Stimulated activated CD4-positive, alpha-beta T cell treated with anti-CD3 and anti-CD28 coated beads, TNF-alpha, amount 100 ng/mL, for 4 hours (primary cell): ENCODE measurements at regions not wholly inside any gene's neighbourhood (a gene's known extent, or its start where the extent isn't known, plus 50 kb on each side); places are given as distances from the start of the nearest gene placed in this dataset.
"Not testable (repeated sequence)": the region's sequence is repeated elsewhere in the genome, so short reads cannot be mapped to it uniquely, and the experiment has no call there.

Experiments
- DNase-seq, 3 experiments: peaks; one replicate each; pipeline ENCODE4 v3.0.0-alpha.2; 2020; ENCODE audit warnings: low read depth in 3 of 3

DNA sequence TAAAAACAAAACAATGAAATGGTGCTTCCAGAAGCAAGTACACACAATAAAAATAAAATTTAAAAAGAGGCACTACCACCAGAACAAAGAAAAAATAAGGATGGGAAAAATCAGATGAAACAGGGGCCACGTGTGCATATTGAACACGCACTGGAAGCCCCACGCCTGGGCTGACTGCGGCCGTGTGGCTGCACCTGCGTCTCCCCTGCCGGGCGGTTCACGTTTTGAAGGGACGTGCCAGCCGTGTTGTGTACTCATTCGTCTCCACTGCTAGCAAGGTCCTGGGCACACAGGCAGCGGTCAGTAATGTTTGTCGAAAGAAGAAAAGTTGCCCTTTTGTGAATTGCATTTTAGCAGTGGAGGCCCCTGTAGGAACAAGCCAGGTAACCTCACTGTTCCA, 255.9 kb upstream of the RNF32 start:
- no peak for DNase-seq

DNA sequence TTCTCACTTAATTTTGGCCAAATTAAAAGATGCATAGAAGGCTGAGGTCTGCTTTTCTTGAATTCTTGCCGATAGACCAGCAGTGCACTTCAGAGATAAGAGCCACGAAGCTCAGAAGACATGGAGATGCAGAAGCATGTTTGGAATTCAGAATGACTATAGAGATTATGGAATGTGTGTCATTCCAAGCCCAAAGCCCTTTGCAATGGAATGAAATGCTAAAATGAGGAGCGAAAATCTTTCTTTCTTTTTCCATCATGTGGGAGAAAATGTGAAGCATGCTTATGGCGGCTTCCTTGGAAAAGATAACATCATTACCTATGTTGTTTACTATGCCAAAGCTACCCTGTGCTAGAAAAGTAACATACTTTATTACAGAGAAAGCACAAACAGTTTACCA, 257.0 kb upstream of the RNF32 start:
- DNase-seq = no peak

DNA sequence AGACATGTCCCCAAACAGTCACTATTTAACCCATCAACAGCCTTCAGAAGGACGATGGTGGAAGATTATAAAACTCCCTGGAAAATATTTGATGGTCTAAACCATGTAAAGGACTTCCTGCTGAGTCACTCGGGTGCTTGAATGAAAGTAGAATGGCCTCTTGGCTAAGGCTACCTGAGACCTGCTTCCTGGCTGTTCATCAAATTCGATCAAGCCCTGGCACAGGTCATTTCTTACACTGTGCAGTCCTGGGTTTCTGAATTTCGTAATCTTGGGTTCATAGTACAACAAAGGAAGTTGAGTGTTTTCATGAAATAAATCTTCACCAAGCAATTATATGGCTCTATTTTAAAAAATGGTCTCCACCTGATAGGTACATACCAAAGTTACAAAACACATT, 260.3 kb upstream of the RNF32 start:
- no peak for DNase-seq

DNA sequence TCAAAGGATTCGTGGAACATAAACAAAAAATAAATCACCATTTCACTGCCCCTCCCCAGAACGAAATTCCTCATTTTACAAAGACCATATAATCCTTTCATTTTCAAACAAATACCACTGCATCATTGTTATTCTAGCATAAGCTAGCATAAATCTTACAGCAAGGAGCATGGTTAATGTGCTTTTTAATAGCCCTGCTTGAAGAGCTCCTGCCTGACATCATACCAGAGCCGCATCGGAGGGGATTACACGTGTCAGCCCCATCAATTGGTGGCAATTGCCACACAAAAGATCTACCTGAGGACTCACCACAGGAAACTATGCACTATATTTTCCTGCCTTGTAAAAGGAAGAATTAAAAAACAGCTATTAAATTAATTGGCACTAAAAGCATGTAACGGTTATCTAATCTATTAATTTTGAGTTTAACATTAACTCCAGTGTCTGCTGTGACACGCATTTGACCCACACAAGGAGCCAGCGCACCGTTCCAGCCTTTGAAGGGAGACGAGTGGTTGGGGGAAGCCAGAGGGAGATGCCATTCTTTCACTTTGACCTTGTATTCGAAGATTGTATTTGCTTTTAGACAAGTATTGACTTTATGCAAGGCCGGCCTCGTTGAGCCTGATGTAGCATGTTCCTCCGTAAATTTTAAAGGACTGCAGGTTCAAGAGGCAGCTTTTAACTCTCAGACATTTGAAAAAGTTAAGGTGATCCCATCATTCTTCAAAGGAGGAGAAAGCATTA, 261.1 kb upstream of the RNF32 start:
- no peak for DNase-seq

DNA sequence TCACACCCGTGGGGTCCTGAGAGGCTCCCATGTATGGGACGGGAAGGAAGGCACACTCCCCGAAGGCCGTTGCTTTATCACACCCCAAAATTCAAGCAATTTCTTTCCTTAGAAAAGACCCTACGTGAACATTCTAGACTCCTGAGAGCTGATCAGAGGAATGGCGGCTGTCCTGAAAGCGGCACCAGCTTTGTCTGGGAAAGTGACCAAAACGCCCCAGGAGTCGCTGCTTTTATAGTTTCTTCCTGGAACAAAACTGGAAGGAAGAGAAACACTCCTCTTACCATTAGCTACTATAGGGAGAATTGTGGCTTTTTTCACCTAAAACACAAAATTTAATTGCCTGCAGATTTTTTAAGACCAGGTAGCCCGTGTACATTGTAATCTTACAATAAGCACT, 261.8 kb upstream of the RNF32 start:
- no peak for DNase-seq

DNA sequence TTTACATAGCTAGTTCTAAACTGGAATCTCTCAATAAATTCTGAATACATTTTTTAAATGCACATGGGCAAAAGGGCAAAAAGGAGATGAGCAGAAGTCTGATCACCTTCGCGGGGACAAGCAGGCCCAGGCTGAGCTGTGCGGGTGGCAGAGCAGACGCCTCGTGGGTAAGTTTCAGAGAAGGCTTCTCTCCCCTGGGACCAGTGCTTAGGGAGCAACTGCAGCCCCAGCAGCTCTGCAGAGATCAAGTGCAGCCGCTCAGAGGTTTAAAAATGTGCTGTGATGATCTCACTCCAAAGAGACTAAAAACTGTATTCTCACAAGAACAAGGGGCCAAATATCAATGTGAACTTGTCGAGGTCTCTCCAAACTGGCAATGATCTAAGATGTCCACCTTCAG, 264.3 kb upstream of the RNF32 start:
- DNase-seq = no peak

DNA sequence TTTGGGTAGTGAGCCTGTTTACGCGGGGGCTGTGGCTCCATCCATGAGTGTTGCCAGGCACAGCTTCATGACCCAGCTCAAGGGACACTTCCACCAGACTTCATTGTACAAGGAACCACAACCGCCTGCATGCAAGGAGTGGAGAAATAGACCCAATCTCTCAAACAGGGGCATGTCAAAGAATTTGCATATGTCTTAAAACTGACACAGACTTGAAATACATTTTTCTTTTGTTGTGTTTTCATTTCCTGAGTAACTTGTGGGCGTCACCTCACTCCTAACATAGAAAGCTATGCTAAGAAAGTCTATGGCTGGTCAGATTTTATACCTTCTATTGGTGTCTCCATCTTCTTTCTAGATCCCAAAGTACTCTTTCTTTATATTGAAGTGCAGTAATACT, 266.2 kb upstream of the RNF32 start:
- no peak for DNase-seq

DNA sequence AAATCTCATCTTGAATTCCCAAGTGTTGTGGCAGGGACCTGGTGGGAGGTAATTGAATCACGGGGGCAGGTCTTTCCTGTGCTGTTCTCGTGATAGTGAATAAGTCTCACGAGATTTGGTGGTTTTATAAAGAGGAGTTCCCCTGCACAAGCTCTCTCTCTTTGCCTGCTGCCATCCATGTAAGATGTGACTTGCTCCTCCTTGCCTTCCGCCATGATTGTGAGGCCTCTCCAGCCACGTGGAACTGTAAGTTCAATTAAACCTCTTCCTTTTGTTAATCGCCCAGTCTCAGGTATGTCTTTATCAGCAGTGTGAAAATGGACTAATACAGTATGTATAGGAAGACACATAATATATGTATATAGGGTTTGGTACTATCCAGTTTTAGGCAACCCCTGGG, 270.6 kb upstream of the RNF32 start:
- not testable (repeated sequence) for DNase-seq

DNA sequence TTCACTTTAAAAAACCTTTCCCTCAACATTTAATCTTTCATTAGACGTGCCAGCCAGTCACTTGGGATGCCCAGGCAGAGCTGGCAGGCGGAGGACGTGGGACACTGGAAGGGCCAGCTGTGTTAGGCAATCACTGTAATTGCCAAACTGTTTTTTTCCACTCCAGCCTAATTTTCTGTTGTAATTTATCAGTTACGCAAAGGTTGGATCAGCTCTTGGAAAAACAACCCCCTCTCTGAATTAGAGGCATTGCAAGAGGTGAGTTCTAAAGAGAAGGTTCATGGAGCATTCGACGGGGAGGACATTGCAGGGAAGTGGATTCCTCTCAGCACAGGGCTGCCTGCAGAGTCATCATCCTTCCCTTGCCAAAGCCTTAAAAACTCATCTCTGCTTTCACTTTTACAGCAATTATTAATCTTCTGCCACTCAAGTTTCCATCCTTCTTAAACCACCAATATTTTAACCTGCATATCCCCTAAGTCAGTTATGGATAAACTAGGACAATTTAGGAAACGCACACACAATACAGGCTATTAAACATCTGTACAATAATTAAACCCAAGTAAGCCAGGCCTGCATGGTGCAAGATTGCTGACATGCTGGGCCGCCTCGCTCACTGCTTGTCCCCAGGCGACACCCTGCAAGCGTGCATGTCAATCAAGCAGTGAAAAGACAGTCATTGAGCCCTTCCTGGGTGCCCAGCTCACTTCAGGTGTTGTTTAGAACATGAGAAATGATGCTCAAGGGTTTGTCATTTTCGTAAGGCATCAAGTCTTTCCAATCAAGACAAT, 272.3 kb upstream of the RNF32 start:
- DNase-seq = no peak

DNA sequence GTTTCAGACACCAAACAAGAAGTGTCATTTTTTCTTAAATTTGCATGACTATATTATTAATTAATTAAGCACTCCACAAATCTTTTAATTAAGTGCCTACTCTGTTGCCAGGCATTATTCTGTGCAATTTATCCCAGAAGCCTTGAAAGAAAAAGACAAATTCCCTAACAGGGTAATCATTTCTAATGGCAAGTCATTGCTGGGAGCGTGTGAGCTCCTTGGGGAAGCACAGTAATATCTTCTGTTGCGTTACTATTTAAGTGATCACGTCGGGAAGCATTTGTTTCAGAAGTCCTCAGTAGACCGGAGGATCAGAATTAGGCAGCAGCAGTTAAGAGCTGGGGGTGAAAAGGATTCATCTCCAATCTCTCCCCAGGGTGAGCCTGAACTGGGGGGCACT, 276.8 kb upstream of the RNF32 start:
- DNase-seq = no peak

DNA sequence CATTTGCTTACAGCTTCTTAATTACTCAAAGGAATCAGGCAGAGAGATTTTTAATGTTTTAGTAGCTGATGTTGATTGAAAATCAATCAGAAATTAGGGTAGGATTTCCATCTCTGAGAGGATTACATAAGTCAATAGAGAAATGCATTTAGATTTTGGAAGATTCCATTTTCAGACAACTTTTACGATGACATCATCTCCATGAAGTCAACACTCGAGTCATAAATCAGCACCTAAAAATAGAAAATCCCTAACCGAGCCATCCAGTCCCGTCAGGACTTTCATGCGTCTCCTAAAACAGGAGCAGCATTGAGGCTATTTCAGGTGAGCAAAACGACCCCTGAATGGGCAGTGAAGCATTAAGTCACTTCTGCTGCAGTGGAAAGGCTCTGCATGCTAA, 279.7 kb upstream of the RNF32 start:
- DNase-seq = no peak

DNA sequence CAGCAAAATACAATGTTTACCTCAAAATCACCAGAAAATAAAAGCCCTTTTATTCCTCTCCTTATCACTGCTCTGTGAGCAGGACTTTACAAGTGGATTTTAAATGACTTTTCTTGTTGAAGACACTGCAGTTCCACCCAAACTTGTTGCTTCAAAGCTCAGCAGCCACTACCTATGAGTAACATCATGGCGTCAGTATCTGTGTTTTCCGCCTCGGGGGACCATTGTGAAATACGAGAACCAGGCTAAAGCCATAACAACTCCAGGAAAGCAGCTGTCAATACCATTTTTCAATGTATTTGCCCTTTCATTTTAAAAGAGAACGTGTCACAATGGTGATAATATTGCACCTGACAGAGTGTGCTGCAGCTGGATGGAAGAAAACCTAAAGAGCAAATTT, 284.0 kb upstream of the RNF32 start:
- DNase-seq = no peak

DNA sequence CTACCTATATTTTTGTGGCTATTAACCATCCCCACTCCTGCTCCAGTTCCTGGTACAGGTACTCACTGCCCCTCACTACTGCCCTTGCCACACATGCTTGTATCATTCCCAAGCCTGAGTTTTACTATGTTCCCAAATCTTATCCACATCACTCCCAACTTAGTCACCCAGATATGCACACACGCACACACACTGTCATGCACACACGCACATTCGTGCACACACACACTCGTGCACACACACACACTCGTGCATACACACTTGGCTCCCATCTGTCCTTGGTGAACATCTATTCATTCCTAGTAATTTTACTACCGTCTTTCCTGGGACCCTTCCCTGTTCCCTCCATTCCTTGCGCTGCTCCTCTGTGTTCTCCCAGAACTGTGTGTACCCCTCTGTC, 287.2 kb upstream of the RNF32 start:
- DNase-seq = no peak

DNA sequence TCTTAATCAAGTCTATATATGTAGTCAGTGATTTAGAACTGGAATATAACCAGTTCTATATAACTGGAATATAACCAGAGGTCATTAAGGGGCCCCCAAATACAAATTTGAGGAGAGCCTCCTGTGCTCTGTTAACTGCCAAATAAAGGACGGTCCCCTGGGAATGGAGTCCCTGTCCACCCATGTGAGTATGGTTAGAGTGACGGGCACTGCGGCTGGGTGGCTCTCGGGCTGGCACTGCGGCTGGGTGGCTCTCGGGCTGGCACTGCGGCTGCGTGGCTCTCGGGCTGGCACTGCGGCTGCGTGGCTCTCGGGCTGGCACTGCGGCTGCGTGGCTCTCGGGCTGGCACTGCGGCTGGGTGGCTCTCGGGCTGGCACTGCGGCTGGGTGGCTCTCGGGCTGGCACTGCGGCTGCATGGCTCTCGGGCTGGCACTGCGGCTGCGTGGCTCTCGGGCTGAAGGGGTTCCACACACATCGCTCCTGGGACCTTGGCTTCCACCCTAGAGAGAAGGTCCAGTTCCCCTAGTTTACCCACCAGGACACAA, 292.8 kb upstream of the RNF32 start:
- not testable (repeated sequence) for DNase-seq

DNA sequence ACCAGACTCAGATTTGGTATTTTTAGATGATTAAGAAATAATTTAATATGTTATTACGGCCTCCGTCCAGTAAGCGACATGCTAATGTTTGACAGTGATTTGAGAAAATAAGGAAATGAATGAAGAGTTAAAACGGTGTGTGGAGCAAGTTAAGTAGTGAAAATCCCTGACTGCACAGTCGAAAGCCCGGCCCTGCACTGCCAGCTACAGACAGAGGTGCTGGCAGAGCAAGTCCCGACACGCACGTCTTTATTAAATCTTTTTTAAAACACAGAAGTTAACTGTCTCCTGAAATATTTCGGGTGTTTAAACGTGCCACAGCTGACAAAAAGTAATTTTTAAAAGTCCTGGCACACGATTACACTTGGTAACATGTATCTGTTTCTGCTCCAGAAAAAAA, 293.4 kb upstream of the RNF32 start:
- no peak for DNase-seq

DNA sequence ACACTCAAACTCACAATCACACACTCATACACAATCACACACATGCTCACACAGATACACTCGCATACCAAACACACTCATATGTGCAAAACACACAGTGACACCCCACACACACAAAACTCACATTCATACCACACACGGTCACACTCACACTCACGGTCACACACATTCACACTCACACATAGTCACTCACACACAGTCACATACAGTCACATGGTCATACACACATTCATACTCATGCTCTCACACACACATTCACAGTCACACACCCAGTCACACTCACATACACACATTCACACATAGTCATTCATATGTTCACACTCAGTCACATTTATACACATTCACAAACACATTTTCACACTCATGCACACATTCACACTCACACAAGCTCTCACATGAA, 296.0 kb upstream of the RNF32 start:
- no peak for DNase-seq

DNA sequence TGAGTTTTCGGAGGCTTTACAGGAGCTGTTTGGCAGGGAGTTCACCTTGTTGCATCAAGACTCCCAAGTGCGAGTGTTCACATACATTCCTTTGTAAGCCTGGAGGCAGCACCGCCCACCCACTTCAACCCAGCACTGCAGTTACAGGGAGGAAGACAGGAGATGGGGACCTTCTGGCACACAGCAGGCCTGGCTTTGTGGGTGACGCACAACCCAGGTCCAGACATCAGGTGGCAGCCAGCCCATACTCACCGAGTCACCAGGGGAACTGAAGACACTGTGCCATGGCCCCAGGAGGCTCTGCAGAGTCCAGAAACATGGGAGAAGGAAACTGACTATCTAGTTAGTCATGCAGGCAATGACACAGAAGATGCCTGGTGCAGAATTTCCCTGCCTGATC, 305.9 kb upstream of the RNF32 start:
- DNase-seq = no peak

DNA sequence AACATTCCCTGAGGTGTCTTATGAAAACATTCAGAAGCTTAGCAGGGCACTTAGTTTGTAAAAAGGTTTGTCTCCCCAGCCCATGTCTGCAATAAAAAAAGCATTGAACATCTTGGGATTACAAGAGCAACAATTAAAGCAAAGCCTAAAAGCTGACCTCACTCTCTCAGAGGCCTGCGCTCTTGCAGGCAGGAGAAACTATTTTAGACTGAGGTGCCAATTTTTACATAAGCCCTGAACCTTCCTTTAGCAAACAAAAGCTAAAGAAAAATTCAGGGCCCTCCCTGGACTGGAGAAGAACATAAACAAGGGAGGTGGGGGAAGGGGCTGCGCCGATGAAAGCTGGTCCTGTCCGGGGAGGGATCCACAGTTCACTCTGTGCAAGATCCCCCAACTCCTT, 312.7 kb upstream of the RNF32 start:
- DNase-seq = no peak

DNA sequence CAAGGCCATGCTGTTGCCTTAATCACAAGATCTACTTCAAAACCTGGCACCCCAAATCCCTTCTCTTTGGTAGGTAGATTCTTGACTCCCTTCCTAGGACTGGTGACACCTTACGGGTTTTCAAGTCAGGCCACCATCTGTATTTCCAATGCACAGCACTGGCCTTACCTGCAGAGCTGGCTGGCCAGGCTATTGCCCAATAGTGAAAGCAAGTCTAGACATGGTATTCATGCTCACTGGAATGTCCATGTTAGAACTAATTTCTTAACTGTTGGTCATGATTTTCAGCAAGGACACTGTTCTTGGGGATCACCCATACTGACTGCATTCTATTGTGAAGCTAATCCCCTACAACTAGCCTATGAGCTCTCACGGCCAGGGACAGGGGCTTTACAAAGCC, 313.1 kb upstream of the RNF32 start:
- DNase-seq = no peak

DNA sequence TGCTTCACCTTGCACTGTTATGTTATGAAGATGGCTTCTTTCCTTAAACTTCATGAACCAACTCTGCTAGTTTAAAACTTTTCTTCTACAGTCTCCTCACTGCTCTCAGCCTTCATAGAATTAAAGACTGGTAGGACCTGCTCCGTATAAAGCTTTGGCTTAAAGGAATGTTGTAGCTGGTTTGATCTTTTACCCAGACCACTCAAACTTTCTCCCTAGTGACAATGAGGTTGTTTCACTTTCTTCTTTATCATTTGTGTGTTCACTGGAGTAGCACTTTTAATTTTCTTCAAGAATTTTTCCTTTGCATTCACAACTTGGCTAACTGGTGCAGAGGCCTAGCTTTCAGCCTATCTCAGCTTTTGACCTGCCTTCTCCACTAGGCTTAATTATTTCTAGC, 316.4 kb upstream of the RNF32 start:
- DNase-seq = no peak

DNA sequence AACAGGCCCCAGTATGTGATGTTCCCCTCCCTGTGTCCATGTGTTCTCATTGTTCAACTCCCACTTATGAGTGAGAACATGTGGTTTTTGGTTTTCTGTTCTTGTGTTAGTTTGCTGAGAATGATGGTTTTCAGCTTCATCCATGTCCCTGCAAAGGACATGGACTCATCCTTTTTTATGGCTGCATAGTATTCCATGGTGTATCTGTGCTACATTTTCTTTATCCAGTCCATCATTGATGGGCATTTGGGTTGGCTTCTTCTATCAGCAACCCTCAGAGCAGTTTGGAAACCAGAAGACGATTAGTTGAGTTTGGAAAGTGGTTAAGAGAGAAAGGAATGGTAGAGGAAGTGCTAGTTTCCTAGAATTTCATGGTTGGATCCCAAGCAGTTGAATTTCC, 319.1 kb upstream of the RNF32 start:
- not testable (repeated sequence) for DNase-seq

DNA sequence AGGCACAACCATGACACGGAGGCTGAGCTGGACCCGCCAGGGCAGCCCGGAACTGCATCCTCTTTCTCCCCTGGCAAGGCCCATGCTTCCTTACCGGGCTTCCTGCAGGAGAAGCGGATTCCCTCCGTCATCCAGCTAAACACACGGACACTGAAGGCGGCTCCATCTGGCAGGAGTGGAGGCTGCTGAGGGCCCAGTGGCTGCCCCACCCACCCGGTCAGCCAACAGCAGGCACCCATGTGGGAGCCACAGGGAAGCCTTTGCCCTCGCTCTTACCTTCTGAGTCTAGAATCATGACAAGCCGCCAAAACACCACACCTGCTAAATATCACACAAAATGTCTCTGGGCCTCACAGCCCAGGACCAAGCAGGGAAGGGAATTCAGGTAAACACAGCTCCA, 321.6 kb upstream of the RNF32 start:
- no peak for DNase-seq

DNA sequence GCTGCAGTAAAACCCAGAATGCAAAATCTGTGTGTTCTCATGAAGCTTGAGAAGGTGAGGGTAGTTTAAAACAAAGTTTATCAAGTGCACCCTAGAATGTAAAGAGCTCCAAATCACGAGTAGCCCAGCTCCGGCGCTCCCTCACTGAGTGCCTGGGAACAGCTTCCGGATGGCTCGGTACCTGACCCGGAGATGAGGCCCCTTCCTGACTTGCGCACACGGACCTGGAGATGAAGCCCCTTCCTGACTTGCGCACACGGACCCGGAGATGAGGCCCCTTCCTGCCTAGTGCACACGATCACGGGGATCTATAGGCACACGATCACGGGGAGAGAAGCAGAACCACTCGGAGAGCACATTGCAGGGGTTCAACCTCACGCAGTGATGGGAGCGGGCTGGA, 322.1 kb upstream of the RNF32 start:
- no peak for DNase-seq
